ENCODE measurements at regions not wholly inside any gene's neighbourhood (a gene's known extent, or its start where the extent isn't known, plus 50 kb on each side); places are given as distances from the start of the nearest gene placed in this dataset.

- Histone ChIP-seq H3K4me3 (no peak overlapping the region), H3K9me3 (ENCODE audit: low read depth) (no peaks in the 10 kb centered on the region), H3K27ac (no peak overlapping the region), H3K27me3 (no peaks in the 10 kb centered on the region), H3K36me3 (no peaks in the 10 kb centered on the region), H3K4me1 (ENCODE audit: low read depth) (no peaks in the 10 kb centered on the region)
- no peak for DNase-seq (ENCODE audit: low read depth in 1 of 2, low spot score in 1 of 2)
- no peak for TF ChIP-seq CTCF (IDR thresholded peaks at IDR 0.05; ENCODE audit: low read depth, low read length)
These were observed 95.0 kb downstream of the FAM53A start for GRCh38 chr4:1589098-1589497.

GRCh38 chr4:1588306-1588705 is 95.8 kb downstream of the FAM53A start:
- H3K4me3 ChIP-seq, result no peak overlapping the region
- no peak for DNase-seq (ENCODE audit: low read depth in 1 of 2, low spot score in 1 of 2)
- no peak for TF ChIP-seq CTCF (IDR thresholded peaks at IDR 0.05; ENCODE audit: low read depth, low read length)
- H3K27ac ChIP-seq, result no peak overlapping the region
- H3K4me1 ChIP-seq (ENCODE audit: low read depth), result no peaks in the 10 kb centered on the region
- H3K9me3 ChIP-seq (ENCODE audit: low read depth), result no peaks in the 10 kb centered on the region
- H3K27me3 ChIP-seq, result no peaks in the 10 kb centered on the region
- no peaks in the 10 kb centered on the region for H3K36me3 ChIP-seq

- no peak for TF ChIP-seq CTCF (IDR thresholded peaks at IDR 0.05; ENCODE audit: low read depth, low read length)
These were observed 99.6 kb downstream of the FAM53A start for GRCh38 chr4:1584498-1584897.

GRCh38 chr4:1583859-1584258 is 100.3 kb downstream of the FAM53A start:
- H3K27ac ChIP-seq, result no peak overlapping the region
- H3K9me3 ChIP-seq (ENCODE audit: low read depth), result no peaks in the 10 kb centered on the region
- no peak for TF ChIP-seq CTCF (IDR thresholded peaks at IDR 0.05; ENCODE audit: low read depth, low read length)
- H3K36me3 ChIP-seq, result no peaks in the 10 kb centered on the region
- H3K27me3 ChIP-seq, result peaks cover 6% of the 10 kb centered on the region
- H3K4me3 ChIP-seq, result no peak overlapping the region
- no peak for DNase-seq (ENCODE audit: low read depth in 1 of 2, low spot score in 1 of 2)
- no peaks in the 10 kb centered on the region for H3K4me1 ChIP-seq (ENCODE audit: low read depth)

More at GRCh38 chr4:1584498-1584897, 99.6 kb downstream of the FAM53A start:
- no peak for DNase-seq (ENCODE audit: low read depth in 1 of 2, low spot score in 1 of 2)
- Histone ChIP-seq H3K4me3 (no peak overlapping the region), H3K9me3 (ENCODE audit: low read depth) (no peaks in the 10 kb centered on the region), H3K27me3 (peaks cover 2% of the 10 kb centered on the region), H3K27ac (no peak overlapping the region), H3K36me3 (no peaks in the 10 kb centered on the region), H3K4me1 (ENCODE audit: low read depth) (no peaks in the 10 kb centered on the region)

- Histone ChIP-seq H3K27me3 (peaks cover 6% of the 10 kb centered on the region), H3K36me3 (no peaks in the 10 kb centered on the region), H3K4me3 (no peak overlapping the region), H3K9me3 (ENCODE audit: low read depth) (no peaks in the 10 kb centered on the region), H3K27ac (no peak overlapping the region), H3K4me1 (ENCODE audit: low read depth) (peaks cover 3% of the 10 kb centered on the region)
- no peak for TF ChIP-seq CTCF (IDR thresholded peaks at IDR 0.05; ENCODE audit: low read depth, low read length)
- DNase-seq (ENCODE audit: low read depth in 1 of 2, low spot score in 1 of 2), result no peak
These were observed 100.9 kb downstream of the FAM53A start for GRCh38 chr4:1583051-1583785.

Data from cardiac muscle cell (in vitro differentiated cells and primary cell).